SK-N-SH treated with all-trans-retinoic acid at 6 μM for 48 hours (cell line): ENCODE measurements at regions not wholly inside any gene's neighbourhood (a gene's known extent, or its start where the extent isn't known, plus 50 kb on each side); places are given as distances from the start of the nearest gene placed in this dataset.

ENCODE experiments used
- ATAC-seq: fragments of 200-7000 bp; cut with Tn5 transposase; 3 replicates; pipeline ENCODE4 v1.9.1; 2020; ENCODE audit warnings: mild to moderate bottlenecking, moderate library complexity
- ARNTL ChIP-seq: fragments of 450-650 bp; formaldehyde crosslinking; IDR thresholded peaks from 2 replicates; pipeline ENCODE4 v1.5.0; 2020; ENCODE audit warnings: low read depth, mild to moderate bottlenecking, moderate library complexity, borderline replicate concordance
- BACH2 ChIP-seq: fragments of 250-450 bp; sonication (Bioruptor Pico); IDR thresholded peaks from 2 replicates; pipeline ENCODE4 v1.9.0; 2021; ENCODE audit warnings: mild to moderate bottlenecking, borderline replicate concordance
- ESRRG ChIP-seq: fragments of 250-450 bp; sonication (Bioruptor Pico); IDR thresholded peaks from 2 replicates; pipeline ENCODE4 v1.6.1; 2021; ENCODE audit warnings: mild to moderate bottlenecking
- GLIS3 ChIP-seq: fragments of 250-450 bp; sonication (Bioruptor Pico); IDR thresholded peaks from 2 replicates; pipeline ENCODE4 v1.5.0; 2020; ENCODE audit warnings: mild to moderate bottlenecking, moderate library complexity
- OSR1 ChIP-seq: fragments of 250-450 bp; sonication (Bioruptor Pico); IDR thresholded peaks from 2 replicates; pipeline ENCODE4 v1.8.0; 2022; ENCODE audit warnings: moderate library complexity, mild to moderate bottlenecking, inconsistent platforms
- PATZ1 ChIP-seq: fragments of 250-450 bp; sonication (Bioruptor Pico); IDR thresholded peaks from 2 replicates; pipeline ENCODE4 v1.8.0; 2020; ENCODE audit warnings: mild to moderate bottlenecking, moderate library complexity, borderline replicate concordance
- POU6F1 ChIP-seq: fragments of 250-450 bp; sonication (Bioruptor Pico); IDR thresholded peaks from 2 replicates; pipeline ENCODE4 v1.8.0; 2021; ENCODE audit warnings: low read depth, mild to moderate bottlenecking, moderate library complexity, borderline replicate concordance
- PPARA ChIP-seq: fragments of 250-450 bp; sonication (Bioruptor Pico); IDR thresholded peaks from 2 replicates; pipeline ENCODE4 v1.5.0; 2020; ENCODE audit warnings: mild to moderate bottlenecking, borderline replicate concordance
- SNAI2 ChIP-seq: fragments of 250-450 bp; sonication (Bioruptor Pico); IDR thresholded peaks from 2 replicates; pipeline ENCODE4 v1.5.0; 2020; ENCODE audit warnings: mild to moderate bottlenecking, moderate library complexity
- TCF4 ChIP-seq: fragments of 250-450 bp; sonication (Bioruptor Pico); IDR thresholded peaks from 2 replicates; pipeline ENCODE4 v1.8.0; 2021; ENCODE audit warnings: mild to moderate bottlenecking, moderate library complexity, borderline replicate concordance
- TOX ChIP-seq: fragments of 250-450 bp; sonication (Bioruptor Pico); IDR thresholded peaks from 2 replicates; pipeline ENCODE4 v1.8.0; 2021; ENCODE audit warnings: mild to moderate bottlenecking, moderate library complexity, borderline replicate concordance
- ZC3H10 ChIP-seq: fragments of 250-450 bp; sonication (Bioruptor Pico); IDR thresholded peaks from 2 replicates; pipeline ENCODE4 v1.5.1; 2021; ENCODE audit warnings: mild to moderate bottlenecking, moderate library complexity
- ZFP30 ChIP-seq: fragments of 450-650 bp; formaldehyde crosslinking; IDR thresholded peaks from 2 replicates; pipeline ENCODE4 v1.5.0; 2022; ENCODE audit warnings: mild to moderate bottlenecking, moderate library complexity
- ZNF70 ChIP-seq: fragments of 450-650 bp; formaldehyde crosslinking; IDR thresholded peaks from 2 replicates; pipeline ENCODE4 v1.5.0; 2020; ENCODE audit warnings: mild to moderate bottlenecking, moderate library complexity
- ZNF8 ChIP-seq: fragments of 450-650 bp; formaldehyde crosslinking; IDR thresholded peaks from 2 replicates; pipeline ENCODE4 v1.5.0; 2020; ENCODE audit warnings: mild to moderate bottlenecking, moderate library complexity
- TF ChIP-seq, protein P1 (sequence below): fragments of 250-450 bp; sonication (Bioruptor Pico); IDR thresholded peaks from 2 replicates; pipeline ENCODE4 v1.5.0; 2020; ENCODE audit warnings: mild to moderate bottlenecking, moderate library complexity
- TF ChIP-seq, protein P2 (sequence below): fragments of 250-450 bp; sonication (Bioruptor Pico); IDR thresholded peaks from 2 replicates; pipeline ENCODE4 v1.5.1; 2020; ENCODE audit warnings: low read depth, mild to moderate bottlenecking, moderate library complexity
- TF ChIP-seq, protein P3 (sequence below): fragments of 250-450 bp; sonication (Bioruptor Pico); IDR thresholded peaks from 2 replicates; pipeline ENCODE4 v1.5.1; 2021; ENCODE audit warnings: mild to moderate bottlenecking, moderate library complexity

GRCh38 chr21:20802631-20803260, 195.5 kb upstream of the NCAM2 start:
- no peak for TF ChIP-seq ZC3H10 (CRISPR knock-in tag)
- TF ChIP-seq SNAI2 (CRISPR knock-in tag): no peak
- TF ChIP-seq TCF4 (CRISPR knock-in tag): no peak
- no peak for TF ChIP-seq OSR1 (CRISPR knock-in tag)
- no peak for TF ChIP-seq ARNTL (CRISPR knock-in tag)
- TF ChIP-seq, protein P1, sequence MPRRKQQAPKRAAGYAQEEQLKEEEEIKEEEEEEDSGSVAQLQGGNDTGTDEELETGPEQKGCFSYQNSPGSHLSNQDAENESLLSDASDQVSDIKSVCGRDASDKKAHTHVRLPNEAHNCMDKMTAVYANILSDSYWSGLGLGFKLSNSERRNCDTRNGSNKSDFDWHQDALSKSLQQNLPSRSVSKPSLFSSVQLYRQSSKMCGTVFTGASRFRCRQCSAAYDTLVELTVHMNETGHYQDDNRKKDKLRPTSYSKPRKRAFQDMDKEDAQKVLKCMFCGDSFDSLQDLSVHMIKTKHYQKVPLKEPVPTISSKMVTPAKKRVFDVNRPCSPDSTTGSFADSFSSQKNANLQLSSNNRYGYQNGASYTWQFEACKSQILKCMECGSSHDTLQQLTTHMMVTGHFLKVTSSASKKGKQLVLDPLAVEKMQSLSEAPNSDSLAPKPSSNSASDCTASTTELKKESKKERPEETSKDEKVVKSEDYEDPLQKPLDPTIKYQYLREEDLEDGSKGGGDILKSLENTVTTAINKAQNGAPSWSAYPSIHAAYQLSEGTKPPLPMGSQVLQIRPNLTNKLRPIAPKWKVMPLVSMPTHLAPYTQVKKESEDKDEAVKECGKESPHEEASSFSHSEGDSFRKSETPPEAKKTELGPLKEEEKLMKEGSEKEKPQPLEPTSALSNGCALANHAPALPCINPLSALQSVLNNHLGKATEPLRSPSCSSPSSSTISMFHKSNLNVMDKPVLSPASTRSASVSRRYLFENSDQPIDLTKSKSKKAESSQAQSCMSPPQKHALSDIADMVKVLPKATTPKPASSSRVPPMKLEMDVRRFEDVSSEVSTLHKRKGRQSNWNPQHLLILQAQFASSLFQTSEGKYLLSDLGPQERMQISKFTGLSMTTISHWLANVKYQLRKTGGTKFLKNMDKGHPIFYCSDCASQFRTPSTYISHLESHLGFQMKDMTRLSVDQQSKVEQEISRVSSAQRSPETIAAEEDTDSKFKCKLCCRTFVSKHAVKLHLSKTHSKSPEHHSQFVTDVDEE (CRISPR knock-in tag): no peak
- TF ChIP-seq, protein P2, sequence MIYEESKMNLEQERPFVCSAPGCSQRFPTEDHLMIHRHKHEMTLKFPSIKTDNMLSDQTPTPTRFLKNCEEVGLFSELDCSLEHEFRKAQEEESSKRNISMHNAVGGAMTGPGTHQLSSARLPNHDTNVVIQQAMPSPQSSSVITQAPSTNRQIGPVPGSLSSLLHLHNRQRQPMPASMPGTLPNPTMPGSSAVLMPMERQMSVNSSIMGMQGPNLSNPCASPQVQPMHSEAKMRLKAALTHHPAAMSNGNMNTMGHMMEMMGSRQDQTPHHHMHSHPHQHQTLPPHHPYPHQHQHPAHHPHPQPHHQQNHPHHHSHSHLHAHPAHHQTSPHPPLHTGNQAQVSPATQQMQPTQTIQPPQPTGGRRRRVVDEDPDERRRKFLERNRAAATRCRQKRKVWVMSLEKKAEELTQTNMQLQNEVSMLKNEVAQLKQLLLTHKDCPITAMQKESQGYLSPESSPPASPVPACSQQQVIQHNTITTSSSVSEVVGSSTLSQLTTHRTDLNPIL (CRISPR knock-in tag): no peak
- no peak for TF ChIP-seq ZFP30 (CRISPR knock-in tag)
- no peak for TF ChIP-seq PPARA (CRISPR knock-in tag)
- no peak for ATAC-seq

- TF ChIP-seq GLIS3 (CRISPR knock-in tag) (no peak), ZNF8 (CRISPR knock-in tag) (no peak), POU6F1 (no peak), ESRRG (CRISPR knock-in tag) (no peak), BACH2 (CRISPR knock-in tag) (no peak)
- TF ChIP-seq, protein P1 (CRISPR knock-in tag): no peak
- no peak for ATAC-seq
Observed at GRCh38 chr21:20811702-20812101, 186.5 kb upstream of the NCAM2 start.

- no peak for ATAC-seq
- TF ChIP-seq BACH2 (CRISPR knock-in tag) (no peak), ZNF8 (CRISPR knock-in tag) (no peak), TCF4 (CRISPR knock-in tag) (no peak), PATZ1 (CRISPR knock-in tag) (no peak), POU6F1 (no peak), PPARA (CRISPR knock-in tag) (no peak), ZFP30 (CRISPR knock-in tag) (no peak), ZNF70 (CRISPR knock-in tag) (no peak), OSR1 (CRISPR knock-in tag) (no peak), SNAI2 (CRISPR knock-in tag) (no peak), TOX (CRISPR knock-in tag) (no peak), GLIS3 (CRISPR knock-in tag) (no peak)
- TF ChIP-seq, protein P3, sequence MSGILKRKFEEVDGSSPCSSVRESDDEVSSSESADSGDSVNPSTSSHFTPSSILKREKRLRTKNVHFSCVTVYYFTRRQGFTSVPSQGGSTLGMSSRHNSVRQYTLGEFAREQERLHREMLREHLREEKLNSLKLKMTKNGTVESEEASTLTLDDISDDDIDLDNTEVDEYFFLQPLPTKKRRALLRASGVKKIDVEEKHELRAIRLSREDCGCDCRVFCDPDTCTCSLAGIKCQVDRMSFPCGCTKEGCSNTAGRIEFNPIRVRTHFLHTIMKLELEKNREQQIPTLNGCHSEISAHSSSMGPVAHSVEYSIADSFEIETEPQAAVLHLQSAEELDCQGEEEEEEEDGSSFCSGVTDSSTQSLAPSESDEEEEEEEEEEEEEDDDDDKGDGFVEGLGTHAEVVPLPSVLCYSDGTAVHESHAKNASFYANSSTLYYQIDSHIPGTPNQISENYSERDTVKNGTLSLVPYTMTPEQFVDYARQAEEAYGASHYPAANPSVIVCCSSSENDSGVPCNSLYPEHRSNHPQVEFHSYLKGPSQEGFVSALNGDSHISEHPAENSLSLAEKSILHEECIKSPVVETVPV (CRISPR knock-in tag): no peak
- TF ChIP-seq, all 23 proteins: peak for 0
Observed at GRCh38 chr21:20814090-20814489, 184.1 kb upstream of the NCAM2 start.
